Retinal pigment epithelial cell (primary cell): ENCODE measurements at regions not wholly inside any gene's neighbourhood (a gene's known extent, or its start where the extent isn't known, plus 50 kb on each side); places are given as distances from the start of the nearest gene placed in this dataset.

Experiments
- DNase-seq: peaks from one replicate; pipeline ENCODE4 v3.0.0-alpha.2; 2010; ENCODE audit warnings: low read depth
- H3K4me3 ChIP-seq: 2 replicates; pipeline ENCODE4 v1.5.1; 2011; ENCODE audit warnings: mild to moderate bottlenecking, low read length, control low read depth, moderate library complexity
- CTCF ChIP-seq: conservative IDR thresholded peaks from 2 replicates; pipeline ENCODE4 v1.5.1; 2011; ENCODE audit warnings: low read depth, low read length, control low read depth, inconsistent platforms

GRCh38 chr7:73971704-73972341 lies 56.1 kb upstream of the ELN start:
- no peak overlapping the region for H3K4me3 ChIP-seq
- DNase-seq, result no peak
- peak; percentile 48 for TF ChIP-seq CTCF

- TF ChIP-seq CTCF, result no peak
- DNase-seq, result no peak
- H3K4me3 ChIP-seq, result no peak overlapping the region
Measured at GRCh38 chr7:73972614-73973013, 55.4 kb upstream of the ELN start.

- no peak overlapping the region for H3K4me3 ChIP-seq
- DNase-seq, result no peak
- TF ChIP-seq CTCF, result no peak
Measured at GRCh38 chr7:73973091-73973490, 54.9 kb upstream of the ELN start.

GRCh38 chr7:73974101-73974947 lies 53.6 kb upstream of the ELN start:
- no peak for TF ChIP-seq CTCF
- no peak overlapping the region for H3K4me3 ChIP-seq
- no peak for DNase-seq

GRCh38 chr7:73974948-73975926 lies 52.7 kb upstream of the ELN start:
- no peak for DNase-seq
- TF ChIP-seq CTCF, result no peak
- H3K4me3 ChIP-seq, result no peak overlapping the region

- DNase-seq, result no peak
- no peak for TF ChIP-seq CTCF
- no peak overlapping the region for H3K4me3 ChIP-seq
Measured at GRCh38 chr7:73976761-73977618, 51.0 kb upstream of the ELN start.
